Karpas-422 (cell line): ENCODE measurements at regions not wholly inside any gene's neighbourhood (a gene's known extent, or its start where the extent isn't known, plus 50 kb on each side); places are given as distances from the start of the nearest gene placed in this dataset.

Experiments
- DNase-seq: peaks from one replicate; pipeline ENCODE4 v3.0.0-alpha.2; 2015
- H2AFZ ChIP-seq: fragments of 200-600 bp; sonication (generic); 2 replicates; pipeline ENCODE4 v1.6.1; 2014; ENCODE audit warnings: antibody characterized with exemption, low read length, mixed read lengths
- H3K27ac ChIP-seq: fragments of 200-600 bp; sonication (generic); 2 replicates; pipeline ENCODE4 v1.5.1; 2014; ENCODE audit warnings: mild to moderate bottlenecking, low read length, moderate library complexity
- H3K27me3 ChIP-seq: fragments of 200-600 bp; sonication (generic); 2 replicates; pipeline ENCODE4 v1.6.1; 2014; ENCODE audit warnings: low read length, mixed read lengths
- H3K36me3 ChIP-seq: fragments of 200-600 bp; sonication (generic); 2 replicates; pipeline ENCODE4 v1.6.1; 2014; ENCODE audit warnings: low read length, mixed read lengths; ENCODE audit not compliant: insufficient read depth
- H3K4me1 ChIP-seq: fragments of 200-600 bp; sonication (generic); 2 replicates; pipeline ENCODE4 v1.6.1; 2014; ENCODE audit warnings: mild to moderate bottlenecking, low read length, mixed read lengths
- H3K4me2 ChIP-seq: fragments of 200-600 bp; sonication (generic); 2 replicates; pipeline ENCODE4 v1.6.1; 2014; ENCODE audit warnings: low read length, low read depth, mild to moderate bottlenecking; ENCODE audit not compliant: poor library complexity, severe bottlenecking
- H3K4me3 ChIP-seq: fragments of 200-600 bp; sonication (generic); 2 replicates; pipeline ENCODE4 v1.5.1; 2014; ENCODE audit warnings: mild to moderate bottlenecking, antibody characterized with exemption, low read length, mixed read lengths
- H3K79me2 ChIP-seq: fragments of 200-600 bp; sonication (generic); 2 replicates; pipeline ENCODE4 v1.6.1; 2014; ENCODE audit warnings: mild to moderate bottlenecking, low read length, mixed read lengths
- H3K9ac ChIP-seq: fragments of 200-600 bp; sonication (generic); 2 replicates; pipeline ENCODE4 v1.6.0; 2014; ENCODE audit warnings: low read length
- H3K9me2 ChIP-seq: fragments of 200-600 bp; sonication (generic), shearing (Covaris generic); replicated peaks from 2 replicates; pipeline ENCODE4 v1.6.0; 2014; ENCODE audit warnings: mild to moderate bottlenecking, low read length, moderate library complexity; ENCODE audit not compliant: insufficient read depth
- H3K9me3 ChIP-seq: fragments of 300-700, 200-600 bp; sonication (generic); 2 replicates; pipeline ENCODE4 v1.6.1; 2014; ENCODE audit warnings: low read length, mixed read lengths
- H4K20me1 ChIP-seq: fragments of 200-600 bp; sonication (generic); 2 replicates; pipeline ENCODE4 v1.6.1; 2014; ENCODE audit warnings: mild to moderate bottlenecking, antibody characterized with exemption, low read length, low read depth; ENCODE audit not compliant: insufficient read depth

- no peak overlapping the region for H3K9ac ChIP-seq
- H3K27ac ChIP-seq, result no peak overlapping the region
- no peak for DNase-seq
- H3K36me3 ChIP-seq, result no peaks in the 10 kb centered on the region
- H4K20me1 ChIP-seq, result no peaks in the 10 kb centered on the region
- H3K27me3 ChIP-seq, result no peaks in the 10 kb centered on the region
- H2AFZ ChIP-seq, result no peak overlapping the region
- H3K4me3 ChIP-seq, result no peak overlapping the region
- H3K4me1 ChIP-seq, result no peaks in the 10 kb centered on the region
- H3K9me2 ChIP-seq, result no peaks in the 10 kb centered on the region
- no peaks in the 10 kb centered on the region for H3K79me2 ChIP-seq
- H3K9me3 ChIP-seq, result no peaks in the 10 kb centered on the region
- H3K4me2 ChIP-seq, result no peak overlapping the region
Observed at GRCh38 chr18:76246590-76246989, 248.5 kb downstream of the ZNF516 start.

- Histone ChIP-seq H3K36me3 (no peaks in the 10 kb centered on the region), H3K79me2 (no peaks in the 10 kb centered on the region), H4K20me1 (no peaks in the 10 kb centered on the region), H3K4me2 (no peak overlapping the region), H3K9me3 (no peaks in the 10 kb centered on the region), H3K27ac (no peak overlapping the region), H3K9ac (no peak overlapping the region), H3K27me3 (no peaks in the 10 kb centered on the region), H3K4me3 (no peak overlapping the region), H3K4me1 (no peaks in the 10 kb centered on the region), H2AFZ (no peak overlapping the region), H3K9me2 (no peaks in the 10 kb centered on the region)
- no peak for DNase-seq
Observed at GRCh38 chr18:76234676-76235060, 260.4 kb downstream of the ZNF516 start.

DNA sequence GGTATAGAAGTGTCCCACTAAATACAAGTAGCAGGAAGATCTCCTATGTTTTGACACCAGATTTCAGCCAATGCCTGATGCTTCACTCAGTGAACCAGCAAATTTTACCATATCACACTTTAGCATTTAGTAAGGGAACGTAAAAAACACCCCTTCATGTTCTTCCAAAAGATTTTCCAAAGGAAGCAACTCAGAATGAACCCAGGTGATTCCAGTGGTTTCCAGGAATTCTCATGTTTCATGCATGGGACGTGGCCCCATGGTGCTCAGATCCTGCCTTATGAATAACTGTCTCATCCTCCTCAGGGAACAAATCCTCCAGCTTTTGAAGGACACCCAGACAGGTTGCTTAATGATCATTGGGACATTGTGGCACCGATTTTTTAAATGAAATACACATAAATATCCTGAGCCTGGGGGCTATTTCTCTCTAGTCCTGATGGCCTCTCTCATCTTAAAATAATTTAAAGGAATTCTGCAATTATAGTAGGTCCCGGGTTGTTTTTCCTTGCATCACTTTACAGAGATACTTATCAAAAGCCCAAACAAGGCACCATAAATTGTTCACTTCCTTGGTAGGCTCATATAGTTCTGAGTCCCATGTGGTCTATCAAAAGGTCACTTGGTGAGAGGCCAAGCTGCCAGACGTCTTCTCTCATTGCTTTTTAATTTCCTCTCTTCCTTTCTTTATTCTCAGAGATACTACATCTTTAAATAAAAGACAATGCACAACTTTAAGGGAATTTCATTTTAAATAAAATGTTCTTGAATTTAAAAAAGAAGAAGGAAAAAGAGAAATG is 261.0 kb downstream of the ZNF516 start:
- Histone ChIP-seq H3K9ac (no peak overlapping the region), H3K4me2 (no peak overlapping the region)

DNA sequence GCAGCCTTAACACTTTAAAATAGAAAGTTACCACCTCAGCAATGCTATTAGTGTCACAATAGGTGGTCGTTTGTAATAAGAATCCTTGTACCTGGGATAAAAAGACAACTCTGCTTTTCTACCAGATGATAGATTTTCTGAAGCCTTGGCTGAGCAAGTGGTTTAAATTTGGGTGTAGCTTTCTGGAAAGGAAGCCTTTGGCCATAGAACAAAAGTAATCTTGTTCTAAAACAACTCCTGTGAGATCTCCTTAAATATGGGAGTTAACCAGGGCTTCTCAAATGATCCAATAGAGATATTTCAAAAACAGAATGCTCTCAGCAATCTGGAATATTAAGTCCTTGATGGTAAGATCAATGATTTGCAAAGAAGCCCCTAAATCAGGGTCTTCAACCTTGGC is 261.6 kb downstream of the ZNF516 start:
- Histone ChIP-seq H3K9ac (no peak overlapping the region), H3K4me2 (no peak overlapping the region)

More for the DNA sequence above, 261.0 kb downstream of the ZNF516 start:
- Histone ChIP-seq H3K36me3 (no peaks in the 10 kb centered on the region), H2AFZ (no peak overlapping the region), H3K9me2 (no peaks in the 10 kb centered on the region), H3K9me3 (no peaks in the 10 kb centered on the region), H3K79me2 (no peaks in the 10 kb centered on the region), H3K27ac (no peak overlapping the region), H3K4me3 (no peak overlapping the region), H3K4me1 (no peaks in the 10 kb centered on the region), H4K20me1 (no peaks in the 10 kb centered on the region), H3K27me3 (no peaks in the 10 kb centered on the region)
- no peak for DNase-seq

DNA sequence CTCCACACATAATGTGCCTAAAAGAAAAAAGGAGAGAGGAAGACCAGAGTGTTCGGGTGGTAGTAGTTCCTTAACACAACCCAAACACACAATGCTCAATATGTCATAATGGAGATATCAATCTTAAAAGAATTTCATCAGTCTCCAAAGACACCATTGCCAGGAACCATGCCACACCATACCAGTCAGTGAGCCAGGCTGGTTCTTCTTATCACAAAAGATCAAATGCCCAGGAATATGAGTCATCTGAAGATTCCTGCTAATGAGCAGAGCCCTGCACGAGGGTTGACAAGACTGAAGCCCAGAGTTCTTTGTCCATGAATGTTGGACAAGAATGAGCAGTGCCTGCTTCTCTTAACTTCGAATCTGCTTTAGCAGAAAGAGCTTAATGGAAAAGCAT is 262.3 kb downstream of the ZNF516 start:
- DNase-seq, result no peak
- Histone ChIP-seq H3K4me3 (no peak overlapping the region), H3K4me2 (no peak overlapping the region), H3K9me3 (no peaks in the 10 kb centered on the region), H3K27ac (no peak overlapping the region), H3K27me3 (no peaks in the 10 kb centered on the region), H3K9me2 (no peaks in the 10 kb centered on the region), H4K20me1 (no peaks in the 10 kb centered on the region), H3K79me2 (no peaks in the 10 kb centered on the region), H3K36me3 (no peaks in the 10 kb centered on the region), H3K4me1 (no peaks in the 10 kb centered on the region), H3K9ac (no peak overlapping the region), H2AFZ (no peak overlapping the region)

More for the DNA sequence above, 261.6 kb downstream of the ZNF516 start:
- Histone ChIP-seq H3K4me3 (no peak overlapping the region), H3K4me1 (no peaks in the 10 kb centered on the region), H3K27me3 (no peaks in the 10 kb centered on the region), H2AFZ (no peak overlapping the region), H4K20me1 (no peaks in the 10 kb centered on the region), H3K36me3 (no peaks in the 10 kb centered on the region), H3K79me2 (no peaks in the 10 kb centered on the region), H3K27ac (no peak overlapping the region), H3K9me3 (no peaks in the 10 kb centered on the region), H3K9me2 (no peaks in the 10 kb centered on the region)
- DNase-seq, result no peak

GRCh38 chr18:76232010-76232409 is 263.0 kb downstream of the ZNF516 start:
- Histone ChIP-seq H3K4me2 (no peak overlapping the region), H3K9ac (no peak overlapping the region), H3K27me3 (no peaks in the 10 kb centered on the region), H3K9me2 (no peaks in the 10 kb centered on the region), H3K4me1 (no peaks in the 10 kb centered on the region), H3K9me3 (no peaks in the 10 kb centered on the region), H3K79me2 (no peaks in the 10 kb centered on the region), H2AFZ (no peak overlapping the region), H3K36me3 (no peaks in the 10 kb centered on the region), H3K4me3 (no peak overlapping the region), H3K27ac (no peak overlapping the region), H4K20me1 (no peaks in the 10 kb centered on the region)
- no peak for DNase-seq

GRCh38 chr18:76231402-76231801 is 263.6 kb downstream of the ZNF516 start:
- Histone ChIP-seq H3K9me2 (no peaks in the 10 kb centered on the region), H3K27me3 (no peaks in the 10 kb centered on the region), H3K9me3 (no peaks in the 10 kb centered on the region), H3K36me3 (no peaks in the 10 kb centered on the region), H3K9ac (no peak overlapping the region), H3K4me1 (no peaks in the 10 kb centered on the region), H3K4me2 (no peak overlapping the region), H3K27ac (no peak overlapping the region), H3K79me2 (no peaks in the 10 kb centered on the region), H4K20me1 (no peaks in the 10 kb centered on the region), H3K4me3 (no peak overlapping the region), H2AFZ (no peak overlapping the region)
- no peak for DNase-seq

DNA sequence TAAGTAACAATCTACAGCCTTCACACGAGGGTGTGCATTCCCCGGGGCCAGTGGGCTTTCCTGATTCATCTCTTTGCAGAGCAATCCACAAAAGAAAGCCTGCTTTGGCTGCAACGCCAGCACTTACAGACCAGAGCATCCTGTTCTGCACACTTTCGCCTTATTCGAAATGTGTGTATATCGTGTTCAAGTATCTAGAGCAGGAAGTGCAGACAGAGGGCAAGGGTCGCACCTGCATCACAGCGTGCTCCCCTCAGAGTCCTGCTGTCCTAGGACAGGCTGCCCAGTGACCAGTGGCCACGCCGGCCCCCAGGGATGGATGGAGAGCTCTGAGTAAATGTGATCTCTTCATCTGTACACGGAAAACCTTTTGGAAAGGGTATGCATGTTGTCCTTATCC is 264.3 kb downstream of the ZNF516 start:
- no peak for DNase-seq
- Histone ChIP-seq H2AFZ (no peak overlapping the region), H3K4me2 (no peak overlapping the region), H3K27me3 (no peaks in the 10 kb centered on the region), H3K79me2 (no peaks in the 10 kb centered on the region), H3K9me2 (no peaks in the 10 kb centered on the region), H3K4me1 (no peaks in the 10 kb centered on the region), H3K27ac (no peak overlapping the region), H3K9ac (no peak overlapping the region), H4K20me1 (no peaks in the 10 kb centered on the region), H3K9me3 (no peaks in the 10 kb centered on the region), H3K36me3 (no peaks in the 10 kb centered on the region), H3K4me3 (no peak overlapping the region)
